ENCODE measurements at regions not wholly inside any gene's neighbourhood (a gene's known extent, or its start where the extent isn't known, plus 50 kb on each side); places are given as distances from the start of the nearest gene placed in this dataset.

DNA sequence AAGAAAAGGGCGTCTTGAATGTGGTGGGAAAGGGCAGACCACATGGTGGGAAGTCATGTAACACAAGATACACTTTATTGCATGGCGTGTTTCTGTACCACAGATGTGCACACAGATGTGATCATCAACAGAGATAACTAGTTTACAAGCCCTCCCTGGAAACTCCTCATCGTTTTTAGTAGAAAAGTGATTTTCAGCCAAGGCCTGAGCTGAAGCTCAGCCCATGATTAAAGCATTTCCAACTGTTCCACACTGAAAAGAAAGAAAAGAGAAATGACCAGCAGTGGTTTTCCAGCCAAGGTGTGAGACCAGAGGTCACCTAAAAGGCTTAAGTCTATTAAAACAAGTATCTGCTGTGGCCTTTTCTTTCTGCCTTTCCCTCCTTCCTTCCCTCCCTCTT, 463.9 kb upstream of the JAG1 start:
- no peak for TF ChIP-seq CTCF (IDR thresholded peaks at IDR 0.05; ENCODE audit: low read depth, low read length, missing control alignments)
- no peak for DNase-seq

DNA sequence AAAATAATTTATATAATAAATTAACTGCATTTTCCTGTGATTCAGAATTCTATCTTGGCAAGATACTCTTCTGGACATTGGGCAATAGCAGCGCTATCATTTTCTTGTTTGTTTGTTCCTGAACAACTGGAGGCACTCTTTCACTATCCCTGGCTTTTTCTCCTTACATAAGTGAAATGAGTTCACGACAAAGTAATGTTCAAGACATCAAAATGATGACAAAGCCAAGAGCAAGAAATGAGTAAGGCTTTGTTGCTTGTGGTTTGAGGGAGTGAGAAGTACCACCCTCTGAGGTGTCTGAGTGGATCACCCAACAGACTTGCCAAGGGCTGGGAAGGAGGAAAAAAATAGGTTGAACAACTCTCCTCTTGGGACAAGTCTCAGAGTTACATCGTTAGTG, 466.6 kb upstream of the JAG1 start:
- Histone ChIP-seq H3K27me3 (replicated peaks) (no peaks in the 10 kb centered on the region), H3K27ac (peak overlapping the region; percentile 58), H3K36me3 (replicated peaks) (no peaks in the 10 kb centered on the region), H3K4me3 (ENCODE audit: low read depth, low read length) (no peak overlapping the region)
- in situ Hi-C loops (cut with HindIII; ENCODE audit: low pct_ligation_motif_present, low sequenced_read_pairs) = no loop called here
- TF ChIP-seq CTCF (IDR thresholded peaks at IDR 0.05; ENCODE audit: low read depth, low read length, missing control alignments) = no peak
- DNase-seq = peak; percentile 87

More for the DNA sequence above, 463.9 kb upstream of the JAG1 start:
- H3K4me3 ChIP-seq (ENCODE audit: low read depth, low read length) = no peak overlapping the region
- no peaks in the 10 kb centered on the region for H3K36me3 ChIP-seq (replicated peaks)
- in situ Hi-C loops (cut with HindIII; ENCODE audit: low pct_ligation_motif_present, low sequenced_read_pairs) = no loop called here
- H3K27ac ChIP-seq = no peak overlapping the region
- no peaks in the 10 kb centered on the region for H3K27me3 ChIP-seq (replicated peaks)

DNA sequence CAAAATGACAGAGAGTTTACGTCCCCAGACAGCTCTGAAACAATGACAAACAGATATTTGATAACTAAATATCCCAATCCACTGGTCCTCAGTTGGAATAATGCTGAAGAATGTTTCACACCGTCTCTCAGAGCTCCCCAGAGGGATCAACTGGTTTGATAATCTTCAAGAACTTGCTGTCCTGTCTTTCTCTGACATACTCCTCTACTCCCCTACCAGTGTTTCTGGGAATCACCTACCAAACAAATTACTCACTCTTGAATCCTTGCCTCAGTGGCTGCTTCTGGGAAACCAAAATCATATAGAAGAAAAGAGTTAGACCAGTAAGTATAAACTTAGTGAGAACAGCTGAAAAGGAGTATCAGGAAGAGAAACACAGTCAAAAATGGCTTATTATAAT, 469.7 kb upstream of the JAG1 start:
- Histone ChIP-seq H3K27me3 (replicated peaks) (no peaks in the 10 kb centered on the region), H3K36me3 (replicated peaks) (no peaks in the 10 kb centered on the region), H3K27ac (peak overlapping the region; percentile 96), H3K4me3 (ENCODE audit: low read depth, low read length) (no peak overlapping the region)
- no peak for TF ChIP-seq CTCF (IDR thresholded peaks at IDR 0.05; ENCODE audit: low read depth, low read length, missing control alignments)
- in situ Hi-C loops (cut with HindIII; ENCODE audit: low pct_ligation_motif_present, low sequenced_read_pairs) = no loop called here
- DNase-seq = no peak

GRCh38 chr20:11144114-11144950, 470.5 kb upstream of the JAG1 start:
- no peaks in the 10 kb centered on the region for H3K36me3 ChIP-seq (replicated peaks)
- H3K27me3 ChIP-seq (replicated peaks) = no peaks in the 10 kb centered on the region
- no peak for TF ChIP-seq CTCF (IDR thresholded peaks at IDR 0.05; ENCODE audit: low read depth, low read length, missing control alignments)
- in situ Hi-C loops (cut with HindIII; ENCODE audit: low pct_ligation_motif_present, low sequenced_read_pairs) = no loop called here
- no peak overlapping the region for H3K4me3 ChIP-seq (ENCODE audit: low read depth, low read length)
- peak; percentile 94 for DNase-seq
- peak overlapping the region; percentile 96 for H3K27ac ChIP-seq

DNA sequence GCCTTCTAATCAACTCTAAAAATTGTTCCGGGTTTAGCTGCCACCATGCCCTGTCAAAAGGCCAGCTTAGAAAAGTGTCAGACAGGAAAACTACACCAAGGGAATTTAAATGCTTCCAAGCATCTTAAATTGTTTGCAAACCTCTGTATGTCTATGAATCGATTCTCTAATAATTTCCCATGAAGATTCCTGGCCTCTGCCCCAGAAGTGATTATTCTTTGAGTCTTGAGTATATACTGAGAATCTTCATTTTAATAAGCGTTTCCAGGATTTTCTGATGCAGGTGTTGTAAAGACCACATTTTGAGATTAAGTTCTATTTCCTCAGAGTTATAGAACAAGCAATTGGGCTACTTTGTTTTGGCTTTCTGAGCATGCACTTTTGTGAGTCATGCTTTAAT, 471.8 kb upstream of the JAG1 start:
- Histone ChIP-seq H3K4me3 (ENCODE audit: low read depth, low read length) (no peak overlapping the region), H3K27ac (no peak overlapping the region), H3K27me3 (replicated peaks) (no peaks in the 10 kb centered on the region), H3K36me3 (replicated peaks) (no peaks in the 10 kb centered on the region)
- no peak for DNase-seq
- TF ChIP-seq CTCF (IDR thresholded peaks at IDR 0.05; ENCODE audit: low read depth, low read length, missing control alignments) = no peak
- in situ Hi-C loops (cut with HindIII; ENCODE audit: low pct_ligation_motif_present, low sequenced_read_pairs) = no loop called here

DNA sequence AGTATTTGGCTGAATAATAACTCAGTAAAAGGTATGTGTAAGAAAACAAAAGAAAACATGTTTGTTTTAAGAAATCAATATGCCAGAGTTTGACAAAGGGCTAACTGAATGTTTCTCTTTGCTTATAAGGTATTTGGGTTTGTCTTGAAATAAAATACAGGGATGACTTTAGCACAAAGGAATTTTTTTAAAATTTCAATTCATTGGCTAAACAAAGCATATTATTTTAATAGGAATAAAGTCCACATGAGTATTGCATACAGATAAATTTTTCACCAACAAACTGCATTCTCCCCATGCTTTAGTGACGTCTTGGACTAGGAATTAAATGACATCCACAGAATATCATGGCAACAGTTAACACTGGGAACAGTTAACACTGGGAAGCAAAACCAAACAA, 480.0 kb upstream of the JAG1 start:
- peak; percentile 64 for DNase-seq
- H3K36me3 ChIP-seq (replicated peaks) = no peaks in the 10 kb centered on the region
- no peak overlapping the region for H3K4me3 ChIP-seq (ENCODE audit: low read depth, low read length)
- peak overlapping the region; percentile 69 for H3K27ac ChIP-seq
- no peaks in the 10 kb centered on the region for H3K27me3 ChIP-seq (replicated peaks)
- no peak for TF ChIP-seq CTCF (IDR thresholded peaks at IDR 0.05; ENCODE audit: low read depth, low read length, missing control alignments)
- in situ Hi-C loops (cut with HindIII; ENCODE audit: low pct_ligation_motif_present, low sequenced_read_pairs) = no loop called here
